Skeletal muscle cell (primary cell): ENCODE measurements at regions not wholly inside any gene's neighbourhood (a gene's known extent, or its start where the extent isn't known, plus 50 kb on each side); places are given as distances from the start of the nearest gene placed in this dataset.
"Not testable (repeated sequence)": the region's sequence is repeated elsewhere in the genome, so short reads cannot be mapped to it uniquely, and the experiment has no call there.

Source experiments
- DNase-seq: peaks from one replicate; pipeline ENCODE4 v3.0.0-alpha.2; 2010; ENCODE audit warnings: low read depth
- H3K4me3 ChIP-seq: 2 replicates; pipeline ENCODE4 v1.5.1; 2011; ENCODE audit warnings: low read depth, mild to moderate bottlenecking, control low read depth, low read length, moderate library complexity

GRCh38 chr6:20334962-20335361 lies 66.7 kb upstream of the E2F3 start:
- DNase-seq = no peak
- no peak overlapping the region for H3K4me3 ChIP-seq

- DNase-seq = no peak
Measured at GRCh38 chr6:20335872-20336271, 65.8 kb upstream of the E2F3 start.

GRCh38 chr6:20338156-20338555 lies 63.5 kb upstream of the E2F3 start:
- no peak for DNase-seq
- no peak overlapping the region for H3K4me3 ChIP-seq

More at GRCh38 chr6:20335872-20336271, 65.8 kb upstream of the E2F3 start:
- H3K4me3 ChIP-seq = no peak overlapping the region

GRCh38 chr6:20340068-20340848 lies 61.4 kb upstream of the E2F3 start:
- DNase-seq = no peak
- H3K4me3 ChIP-seq = no peak overlapping the region

GRCh38 chr6:20341096-20341495 lies 60.6 kb upstream of the E2F3 start:
- H3K4me3 ChIP-seq = no peak overlapping the region
- DNase-seq = no peak

- no peak overlapping the region for H3K4me3 ChIP-seq
- no peak for DNase-seq
Measured at GRCh38 chr6:20341564-20341963, 60.1 kb upstream of the E2F3 start.

- DNase-seq = not testable (repeated sequence)
Measured at GRCh38 chr6:20346948-20347347, 54.7 kb upstream of the E2F3 start.

DNA sequence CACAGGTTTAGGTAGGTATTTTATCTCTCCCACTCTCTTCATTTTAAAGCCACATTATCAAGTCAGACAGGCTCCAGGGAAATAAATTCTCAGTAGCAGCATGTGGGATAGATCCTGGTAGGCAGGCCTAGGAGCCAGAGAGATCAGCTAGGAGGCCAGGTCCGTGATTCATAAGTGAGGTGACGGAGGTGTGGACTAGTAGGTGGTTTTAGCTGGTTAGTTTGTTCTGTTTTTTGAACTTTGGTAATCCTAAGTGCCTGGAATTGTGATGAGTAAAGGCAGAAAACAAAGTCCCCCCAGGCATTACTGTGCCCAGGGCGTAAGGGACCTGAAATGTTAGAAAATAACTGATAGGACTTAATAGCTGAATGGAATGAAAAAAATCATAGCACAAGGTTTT lies 53.6 kb upstream of the E2F3 start:
- H3K4me3 ChIP-seq = no peak overlapping the region
- no peak for DNase-seq

More at GRCh38 chr6:20346948-20347347, 54.7 kb upstream of the E2F3 start:
- not testable (repeated sequence) for H3K4me3 ChIP-seq

GRCh38 chr6:20349225-20349624 lies 52.5 kb upstream of the E2F3 start:
- H3K4me3 ChIP-seq = no peak overlapping the region
- DNase-seq = no peak

DNA sequence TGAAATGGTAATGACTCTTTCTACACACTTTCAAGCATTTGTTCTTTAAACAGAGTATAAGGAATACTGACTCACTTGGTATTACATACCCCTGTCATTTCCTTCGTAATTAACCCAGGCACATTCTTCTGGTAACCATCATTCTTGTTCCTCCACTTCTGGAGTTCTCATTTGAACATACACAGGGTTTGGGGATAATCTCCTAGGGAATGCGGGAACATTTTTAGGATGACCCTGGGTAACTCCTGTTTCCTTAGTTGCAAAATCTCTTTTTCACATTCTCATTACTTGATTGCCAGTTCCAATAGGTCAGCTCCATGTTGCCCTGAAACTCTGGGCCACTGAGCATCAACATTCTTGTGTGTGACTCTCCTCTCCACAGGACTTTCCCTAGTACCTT lies 51.5 kb upstream of the E2F3 start:
- no peak overlapping the region for H3K4me3 ChIP-seq
- peak; percentile 7 for DNase-seq

DNA sequence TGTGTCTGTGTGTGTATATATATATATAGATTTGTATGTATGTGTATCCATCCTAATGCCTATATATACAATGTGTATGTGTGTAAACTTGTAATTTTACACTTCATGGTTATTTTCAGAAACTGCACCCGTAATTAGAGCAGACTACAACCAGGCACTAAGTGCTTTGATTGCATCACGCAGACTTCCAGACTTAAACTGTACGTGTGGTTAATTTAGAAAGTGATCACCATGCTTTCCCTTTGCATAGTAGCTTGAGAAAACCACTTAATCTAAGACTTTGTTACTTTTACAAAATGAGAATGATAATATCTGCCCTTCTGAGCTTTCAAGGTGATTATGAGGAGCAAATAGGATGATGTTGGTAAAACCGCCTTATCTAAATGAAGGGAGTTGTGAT lies 50.1 kb upstream of the E2F3 start:
- DNase-seq = no peak
- no peak overlapping the region for H3K4me3 ChIP-seq
